Transverse colon (tissue), 4 donors: ENCODE measurements at regions not wholly inside any gene's neighbourhood (a gene's known extent, or its start where the extent isn't known, plus 50 kb on each side); places are given as distances from the start of the nearest gene placed in this dataset.

Experiments
- CTCF ChIP-seq, 5 experiments: fragments of 200-600 bp in 3 of 5; fragments of 450-650 bp in 2 of 5; sonication (generic) in 3 of 5; IDR thresholded peaks; 1 replicate in 2 of 5; 2 replicates in 3 of 5; pipeline ENCODE4 v1.5.1; 2016 to 2017; ENCODE audit warnings: antibody characterized with exemption in 5 of 5, inconsistent platforms in 3 of 5, mild to moderate bottlenecking in 2 of 5, moderate library complexity in 1 of 5
- EP300 ChIP-seq: sonication (generic); formaldehyde crosslinking; IDR thresholded peaks from one replicate; pipeline ENCODE4 v1.6.1; 2017; ENCODE audit warnings: antibody characterized with exemption, low read depth
- POLR2A ChIP-seq: fragments of 450-650 bp; IDR thresholded peaks from one replicate; pipeline ENCODE4 v1.6.1; 2016; ENCODE audit warnings: antibody characterized with exemption, mild to moderate bottlenecking, moderate library complexity
- POLR2AphosphoS5 ChIP-seq, 3 donors: sonication (generic); formaldehyde crosslinking; IDR thresholded peaks; one replicate each; pipeline ENCODE4 v1.6.1; 2016; ENCODE audit warnings: antibody characterized with exemption in 3 of 3

- TF ChIP-seq POLR2A (no peak), POLR2AphosphoS5 (IDR thresholded peaks at IDR 0.05) (no peak), CTCF (IDR thresholded peaks at IDR 0.05) (no peak), EP300 (no peak)
These were observed 127.5 kb upstream of the CCDC28A start for GRCh38 chr6:138645976-138646640.
